Keratinocyte (primary cell): ENCODE measurements at regions not wholly inside any gene's neighbourhood (a gene's known extent, or its start where the extent isn't known, plus 50 kb on each side); places are given as distances from the start of the nearest gene placed in this dataset.

Experiments
- DNase-seq: peaks from one replicate; pipeline ENCODE4 v3.0.0-alpha.2; 2011; ENCODE audit warnings: low read depth, missing footprints, low spot score
- FAIRE-seq: peaks from 2 replicates; lab custom pipeline; 2011; peaks lifted over from hg19 to GRCh38; lab: Jason Lieb, UNC
- H2AFZ ChIP-seq: 2 replicates; pipeline ENCODE4 v1.6.0; 2012; ENCODE audit warnings: low read length, control low read depth, inconsistent platforms; ENCODE audit not compliant: control insufficient read depth
- H3K27ac ChIP-seq: 2 replicates; pipeline ENCODE4 v1.5.1; 2011; ENCODE audit warnings: low read length; ENCODE audit not compliant: control insufficient read depth, insufficient read depth
- H3K27me3 ChIP-seq: 3 replicates; pipeline ENCODE4 v1.6.0; 2011; ENCODE audit warnings: low read length; ENCODE audit not compliant: control insufficient read depth, insufficient read depth; ENCODE audit errors: extremely low read depth
- H3K36me3 ChIP-seq, 2 experiments: 2 replicates in 1 of 2; 3 replicates in 1 of 2; pipeline ENCODE4 v1.5.1; 2011; ENCODE audit warnings: low read length in 2 of 2, mild to moderate bottlenecking in 1 of 2; ENCODE audit not compliant: control insufficient read depth in 2 of 2, insufficient read depth in 2 of 2; ENCODE audit errors: extremely low read depth in 1 of 2
- H3K4me1 ChIP-seq: 3 replicates; pipeline ENCODE4 v1.5.1; 2011; ENCODE audit warnings: low read length; ENCODE audit not compliant: control insufficient read depth, insufficient read depth; ENCODE audit errors: extremely low read depth
- H3K4me2 ChIP-seq: 3 replicates; pipeline ENCODE4 v1.6.0; 2011; ENCODE audit warnings: low read depth, low read length; ENCODE audit not compliant: control insufficient read depth, insufficient read depth; ENCODE audit errors: extremely low read depth
- H3K4me3 ChIP-seq, 3 experiments: fragments of 200-600 bp in 1 of 3; sonication (generic) in 1 of 3; 2 replicates in 2 of 3; 3 replicates in 1 of 3; pipeline ENCODE4 v1.5.1; 2011 to 2016; ENCODE audit warnings: low read length in 3 of 3, mild to moderate bottlenecking in 3 of 3, control low read depth in 2 of 3, inconsistent platforms in 1 of 3, low read depth in 1 of 3, mixed read lengths in 1 of 3, mixed run types in 1 of 3, moderate library complexity in 1 of 3; ENCODE audit not compliant: control insufficient read depth in 2 of 3, insufficient read depth in 2 of 3; ENCODE audit errors: extremely low read depth in 1 of 3
- H3K79me2 ChIP-seq: 2 replicates; pipeline ENCODE4 v1.6.0; 2012; ENCODE audit warnings: low read length; ENCODE audit not compliant: control insufficient read depth, insufficient read depth
- H3K9ac ChIP-seq: 3 replicates; pipeline ENCODE4 v1.6.0; 2011; ENCODE audit warnings: low read length; ENCODE audit not compliant: control insufficient read depth, insufficient read depth; ENCODE audit errors: extremely low read depth
- H3K9me1 ChIP-seq: 3 replicates; pipeline ENCODE4 v1.6.0; 2011; ENCODE audit warnings: low read length; ENCODE audit not compliant: control insufficient read depth, insufficient read depth; ENCODE audit errors: extremely low read depth
- H3K9me3 ChIP-seq: 2 replicates; pipeline ENCODE4 v1.5.1; 2012; ENCODE audit warnings: low read depth, low read length; ENCODE audit not compliant: control insufficient read depth
- H4K20me1 ChIP-seq: 3 replicates; pipeline ENCODE4 v1.6.0; 2011; ENCODE audit warnings: low read length; ENCODE audit not compliant: control insufficient read depth, insufficient read depth; ENCODE audit errors: extremely low read depth
- EZH2 ChIP-seq: IDR thresholded peaks from one replicate; pipeline ENCODE4 v1.6.1; 2012; ENCODE audit warnings: inconsistent platforms, mild to moderate bottlenecking, low read length, moderate library complexity
- dilution Hi-C: fragments of 300-500 bp; cut with MboI; formaldehyde crosslinking; loops from one replicate; pipeline ENCODE4 v1.7.0; 2020; ENCODE audit warnings: low sequenced_read_pairs; ENCODE audit not compliant: extremely low pct_ligation_motif_present
- TF ChIP-seq, protein P1 (sequence below), 3 experiments: IDR thresholded peaks in 1 of 3; conservative IDR thresholded peaks in 1 of 3; optimal IDR thresholded peaks in 1 of 3; 2 replicates in 2 of 3; 3 replicates in 1 of 3; pipeline versions ENCODE3 to v1.5.1; 2011; ENCODE audit warnings: low read length in 3 of 3, mild to moderate bottlenecking in 3 of 3, moderate library complexity in 2 of 3, control low read depth in 1 of 3, inconsistent platforms in 1 of 3; ENCODE audit not compliant: insufficient read depth in 2 of 3; ENCODE audit errors: extremely low read depth in 1 of 3

DNA sequence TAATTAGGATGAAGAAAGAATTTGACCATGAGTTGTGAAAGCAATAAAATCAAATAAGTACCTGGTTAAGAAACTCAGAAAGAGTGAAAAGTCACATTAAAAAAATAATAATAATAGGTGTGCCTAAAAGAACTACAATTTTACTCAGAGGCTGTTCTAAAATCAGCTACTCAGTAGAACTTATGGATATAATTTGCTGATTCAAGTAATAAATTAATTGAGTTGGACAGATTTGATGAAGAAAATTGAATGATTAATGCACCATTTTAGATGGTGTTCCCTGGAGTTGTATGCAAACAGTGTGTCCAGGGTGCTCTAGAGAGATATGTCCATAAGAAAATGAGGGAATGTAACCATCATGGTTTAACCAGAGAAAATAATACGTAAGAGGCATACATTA, 2852.5 kb downstream of the PCDH9 start:
- DNase-seq, result no peak
- Histone ChIP-seq H3K27ac (no peak overlapping the region), H3K27me3 (no peaks in the 10 kb centered on the region), H3K36me3 (no peaks in the 10 kb centered on the region), H3K4me1 (no peaks in the 10 kb centered on the region), H3K4me3 (no peak overlapping the region), H2AFZ (no peak overlapping the region), H3K9me3 (no peaks in the 10 kb centered on the region), H3K4me2 (no peak overlapping the region), H3K9me1 (no peaks in the 10 kb centered on the region), H4K20me1 (no peaks in the 10 kb centered on the region), H3K79me2 (no peaks in the 10 kb centered on the region), H3K9ac (no peak overlapping the region)
- no peak for FAIRE-seq
- TF ChIP-seq, protein P1, sequence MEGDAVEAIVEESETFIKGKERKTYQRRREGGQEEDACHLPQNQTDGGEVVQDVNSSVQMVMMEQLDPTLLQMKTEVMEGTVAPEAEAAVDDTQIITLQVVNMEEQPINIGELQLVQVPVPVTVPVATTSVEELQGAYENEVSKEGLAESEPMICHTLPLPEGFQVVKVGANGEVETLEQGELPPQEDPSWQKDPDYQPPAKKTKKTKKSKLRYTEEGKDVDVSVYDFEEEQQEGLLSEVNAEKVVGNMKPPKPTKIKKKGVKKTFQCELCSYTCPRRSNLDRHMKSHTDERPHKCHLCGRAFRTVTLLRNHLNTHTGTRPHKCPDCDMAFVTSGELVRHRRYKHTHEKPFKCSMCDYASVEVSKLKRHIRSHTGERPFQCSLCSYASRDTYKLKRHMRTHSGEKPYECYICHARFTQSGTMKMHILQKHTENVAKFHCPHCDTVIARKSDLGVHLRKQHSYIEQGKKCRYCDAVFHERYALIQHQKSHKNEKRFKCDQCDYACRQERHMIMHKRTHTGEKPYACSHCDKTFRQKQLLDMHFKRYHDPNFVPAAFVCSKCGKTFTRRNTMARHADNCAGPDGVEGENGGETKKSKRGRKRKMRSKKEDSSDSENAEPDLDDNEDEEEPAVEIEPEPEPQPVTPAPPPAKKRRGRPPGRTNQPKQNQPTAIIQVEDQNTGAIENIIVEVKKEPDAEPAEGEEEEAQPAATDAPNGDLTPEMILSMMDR (optimal IDR thresholded peaks at IDR 0.05 in 1 of 3, IDR thresholded peaks at IDR 0.05 in 1 of 3, conservative IDR thresholded peaks at IDR 0.05 in 1 of 3; ENCODE audit: extremely low read depth in 1 of 3, insufficient read depth in 2 of 3, low read length in 3 of 3), result no peak
- no peak for TF ChIP-seq EZH2
- dilution Hi-C loops, result no loop called here

DNA sequence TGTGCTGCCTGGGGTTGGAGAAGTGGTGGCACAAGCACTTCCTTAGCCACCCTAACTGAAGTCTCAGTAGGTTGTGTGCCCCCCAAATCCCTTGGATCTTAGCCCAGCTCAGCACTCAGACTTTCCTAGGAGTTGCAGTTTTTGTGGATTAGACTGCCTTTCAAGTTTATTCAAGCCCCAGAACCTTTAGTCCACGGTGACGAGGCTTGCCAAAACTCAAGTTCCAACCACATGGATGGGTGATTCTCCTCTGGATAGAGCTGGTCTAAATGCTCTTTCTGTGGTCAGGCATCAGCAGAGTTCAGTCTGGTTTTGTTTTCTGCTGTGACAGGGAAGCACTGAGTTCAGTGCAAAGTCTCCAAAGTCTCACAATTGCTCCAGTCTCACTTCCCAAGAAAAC, 2858.7 kb downstream of the PCDH9 start:
- Histone ChIP-seq H4K20me1 (no peaks in the 10 kb centered on the region), H3K9ac (no peak overlapping the region), H3K4me2 (no peak overlapping the region), H3K4me1 (no peaks in the 10 kb centered on the region), H3K27me3 (no peaks in the 10 kb centered on the region), H2AFZ (no peak overlapping the region), H3K9me3 (no peaks in the 10 kb centered on the region), H3K9me1 (no peaks in the 10 kb centered on the region), H3K79me2 (no peaks in the 10 kb centered on the region), H3K27ac (no peak overlapping the region), H3K36me3 (no peaks in the 10 kb centered on the region), H3K4me3 (no peak overlapping the region)
- DNase-seq (no peak), FAIRE-seq (no peak)
- dilution Hi-C loops, result no loop called here
- TF ChIP-seq, protein P1 (optimal IDR thresholded peaks at IDR 0.05 in 1 of 3, IDR thresholded peaks at IDR 0.05 in 1 of 3, conservative IDR thresholded peaks at IDR 0.05 in 1 of 3; ENCODE audit: extremely low read depth in 1 of 3, insufficient read depth in 2 of 3, low read length in 3 of 3), result no peak
- no peak for TF ChIP-seq EZH2
